A673 (cell line): ENCODE measurements at regions not wholly inside any gene's neighbourhood (a gene's known extent, or its start where the extent isn't known, plus 50 kb on each side); places are given as distances from the start of the nearest gene placed in this dataset.

Source experiments
- BruUV-seq: library from RNA; stranded (reverse); fragments of 400-500 nt; replicated peaks from 2 replicates; lab custom pipeline; 2021; lab: Mats Ljungman, UMichigan
- CTCF ChIA-PET: fragments of 300-600 bp; sonication (Branson Sonifier 250); formaldehyde crosslinking; loops from one replicate; lab custom pipeline; 2022; ENCODE audit warnings: antibody characterized with exemption; lab: Charles Lee
- POLR2A ChIA-PET: fragments of 300-600 bp; sonication (Branson Sonifier 250); formaldehyde crosslinking; loops from one replicate; lab custom pipeline; 2022; ENCODE audit warnings: antibody characterized with exemption; ENCODE audit not compliant: low non-redundant PET; lab: Charles Lee
- DNase-seq: peaks from one replicate; pipeline ENCODE4 v3.0.0-alpha.2; 2015; ENCODE audit warnings: low spot score
- H3K27ac ChIP-seq: fragments of 200-600 bp; sonication (generic); 2 replicates; pipeline ENCODE4 v1.5.1; 2016; ENCODE audit warnings: mixed run types, low read depth, mild to moderate bottlenecking, mixed read lengths, antibody characterized with exemption, low read length; ENCODE audit not compliant: poor library complexity, severe bottlenecking
- H3K27me3 ChIP-seq: fragments of 200-600 bp; sonication (generic); replicated peaks from 2 replicates; pipeline ENCODE4 v1.6.1; 2017; ENCODE audit warnings: mixed run types, low read depth, mild to moderate bottlenecking, mixed read lengths, antibody characterized with exemption, low read length; ENCODE audit not compliant: insufficient read depth, poor library complexity
- H3K36me3 ChIP-seq: fragments of 200-600 bp; sonication (generic); 2 replicates; pipeline ENCODE4 v1.6.1; 2016; ENCODE audit warnings: mixed run types, mild to moderate bottlenecking, mixed read lengths, antibody characterized with exemption, low read length; ENCODE audit not compliant: insufficient read depth, poor library complexity, severe bottlenecking
- H3K4me1 ChIP-seq: fragments of 200-600 bp; sonication (generic); 2 replicates; pipeline ENCODE4 v1.6.1; 2017; ENCODE audit warnings: mixed run types, mild to moderate bottlenecking, mixed read lengths, antibody characterized with exemption, low read length; ENCODE audit not compliant: insufficient read depth, poor library complexity, severe bottlenecking
- H3K4me3 ChIP-seq: fragments of 200-600 bp; sonication (generic); 2 replicates; pipeline ENCODE4 v1.5.1; 2016; ENCODE audit warnings: low read depth, mixed run types, mild to moderate bottlenecking, mixed read lengths, low read length; ENCODE audit not compliant: poor library complexity, severe bottlenecking
- H3K9me3 ChIP-seq: fragments of 200-600 bp; sonication (generic); 2 replicates; pipeline ENCODE4 v1.6.1; 2016; ENCODE audit warnings: mixed run types, low read depth, mild to moderate bottlenecking, mixed read lengths, antibody characterized with exemption, low read length; ENCODE audit not compliant: poor library complexity, severe bottlenecking
- EZH2 ChIP-seq: fragments of 200-600 bp; sonication (generic); IDR thresholded peaks from 2 replicates; pipeline ENCODE4 v1.6.1; 2017; ENCODE audit warnings: borderline replicate concordance, low read depth, mild to moderate bottlenecking, mixed read lengths, antibody characterized with exemption, low read length; ENCODE audit not compliant: poor library complexity, severe bottlenecking
- intact Hi-C: fragments of 100-400 bp; cut with micrococcal nuclease; formaldehyde crosslinking; loops from one replicate; pipeline ENCODE4 v1.10.0; 2022; ENCODE audit not compliant: unreplicated experiment
- TF ChIP-seq, protein P1 (sequence below): fragments of 300-800, 200-600 bp; sonication (generic); conservative IDR thresholded peaks from 2 replicates; pipeline ENCODE4 v1.5.1; 2017; ENCODE audit warnings: low read depth, mild to moderate bottlenecking, antibody characterized with exemption, low read length, moderate library complexity, mixed read lengths

GRCh38 chr22:48224332-48224731 is 1461.9 kb downstream of the TBC1D22A start:
- BruUV-seq, result no TSS peak
- intact Hi-C loops, result no loop called here
- H3K27ac ChIP-seq, result no peak overlapping the region
- TF ChIP-seq, protein P1, sequence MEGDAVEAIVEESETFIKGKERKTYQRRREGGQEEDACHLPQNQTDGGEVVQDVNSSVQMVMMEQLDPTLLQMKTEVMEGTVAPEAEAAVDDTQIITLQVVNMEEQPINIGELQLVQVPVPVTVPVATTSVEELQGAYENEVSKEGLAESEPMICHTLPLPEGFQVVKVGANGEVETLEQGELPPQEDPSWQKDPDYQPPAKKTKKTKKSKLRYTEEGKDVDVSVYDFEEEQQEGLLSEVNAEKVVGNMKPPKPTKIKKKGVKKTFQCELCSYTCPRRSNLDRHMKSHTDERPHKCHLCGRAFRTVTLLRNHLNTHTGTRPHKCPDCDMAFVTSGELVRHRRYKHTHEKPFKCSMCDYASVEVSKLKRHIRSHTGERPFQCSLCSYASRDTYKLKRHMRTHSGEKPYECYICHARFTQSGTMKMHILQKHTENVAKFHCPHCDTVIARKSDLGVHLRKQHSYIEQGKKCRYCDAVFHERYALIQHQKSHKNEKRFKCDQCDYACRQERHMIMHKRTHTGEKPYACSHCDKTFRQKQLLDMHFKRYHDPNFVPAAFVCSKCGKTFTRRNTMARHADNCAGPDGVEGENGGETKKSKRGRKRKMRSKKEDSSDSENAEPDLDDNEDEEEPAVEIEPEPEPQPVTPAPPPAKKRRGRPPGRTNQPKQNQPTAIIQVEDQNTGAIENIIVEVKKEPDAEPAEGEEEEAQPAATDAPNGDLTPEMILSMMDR, result no peak
- no peak for TF ChIP-seq EZH2
- H3K4me1 ChIP-seq, result no peaks in the 10 kb centered on the region
- H3K27me3 ChIP-seq, result no peaks in the 10 kb centered on the region
- ChIA-PET POLR2A (no interaction called here), CTCF (no interaction called here)
- H3K4me3 ChIP-seq, result no peak overlapping the region
- no peaks in the 10 kb centered on the region for H3K36me3 ChIP-seq
- H3K9me3 ChIP-seq, result no peaks in the 10 kb centered on the region
- no peak for DNase-seq

DNA sequence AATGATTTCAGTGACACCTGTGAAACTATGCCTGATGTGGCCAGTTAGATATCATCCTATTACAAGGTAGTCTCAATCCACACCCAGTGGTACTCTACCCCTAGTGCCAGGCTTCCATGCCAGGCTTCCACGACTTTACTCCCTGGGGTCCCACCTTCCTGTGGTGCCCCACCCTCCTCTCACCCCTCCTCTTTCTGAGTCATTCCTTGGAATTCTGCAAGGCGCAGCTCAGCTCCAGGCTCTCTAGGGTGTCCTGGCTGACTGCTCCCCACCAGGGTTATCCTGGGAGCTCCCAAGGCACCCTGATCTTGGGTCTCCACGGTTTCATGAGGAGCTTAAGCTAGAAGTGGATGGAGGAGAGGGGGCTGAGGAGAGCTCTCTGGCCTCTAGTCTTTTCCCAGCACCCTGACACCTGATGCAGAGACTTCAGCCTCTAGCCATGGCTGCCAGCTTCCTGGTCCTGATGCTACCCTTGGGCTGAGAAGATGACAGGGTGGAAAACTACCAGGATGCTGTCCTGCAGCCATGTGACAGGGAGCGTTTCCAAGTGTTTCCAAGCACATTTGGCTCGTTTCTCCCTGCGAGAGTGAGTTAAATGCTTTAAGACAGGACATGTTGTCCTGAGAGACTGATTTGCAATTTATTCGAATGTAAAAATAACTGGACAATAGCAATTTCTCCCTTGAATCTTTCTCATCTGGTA is 1461.2 kb downstream of the TBC1D22A start:
- POLR2A ChIA-PET, result no interaction called here
- H3K27me3 ChIP-seq, result peaks cover 4% of the 10 kb centered on the region
- no TSS peak for BruUV-seq
- no peak overlapping the region for H3K4me3 ChIP-seq
- CTCF ChIA-PET, result no interaction called here
- DNase-seq, result no peak
- no peaks in the 10 kb centered on the region for H3K4me1 ChIP-seq
- intact Hi-C loops, result no loop called here
- no peaks in the 10 kb centered on the region for H3K36me3 ChIP-seq
- TF ChIP-seq EZH2, result no peak
- TF ChIP-seq, protein P1, result no peak
- H3K27ac ChIP-seq, result no peak overlapping the region
- H3K9me3 ChIP-seq, result no peaks in the 10 kb centered on the region

DNA sequence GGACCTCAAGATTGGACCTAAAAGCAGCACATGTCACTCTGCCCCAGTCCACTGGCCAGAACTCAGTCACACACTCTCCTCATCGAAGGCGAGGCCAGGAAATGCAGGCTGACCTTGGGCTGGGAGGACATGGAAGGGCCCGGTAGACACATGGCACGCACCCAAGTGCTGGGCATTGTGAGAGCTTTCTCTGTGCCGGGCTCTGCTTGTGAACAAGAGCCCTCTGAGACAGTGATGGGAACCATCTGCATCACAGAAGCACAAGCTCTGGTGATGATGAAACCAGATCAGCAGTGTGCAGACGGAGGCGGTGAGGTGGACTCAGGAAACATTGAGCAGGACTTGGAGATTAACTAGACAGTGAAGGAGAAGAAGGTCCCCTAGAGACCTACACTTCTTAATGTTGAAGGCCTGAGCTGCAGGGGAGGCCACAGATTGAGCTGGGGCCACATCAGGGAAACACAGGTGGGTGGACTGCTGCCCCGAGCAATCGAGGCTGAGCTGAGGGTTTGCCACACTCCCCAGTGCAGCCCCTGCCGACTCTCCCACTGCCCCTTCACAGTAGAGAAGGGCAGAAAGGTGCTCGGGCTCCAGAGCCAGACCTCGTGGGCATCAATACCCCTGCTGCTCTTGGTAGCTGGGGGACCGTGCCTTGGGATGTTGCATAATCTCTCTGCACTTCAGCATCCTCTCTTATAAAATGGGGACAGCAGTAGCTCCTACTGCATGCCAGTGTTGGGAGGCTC is 1460.5 kb downstream of the TBC1D22A start:
- Histone ChIP-seq H3K27me3 (peaks cover 9% of the 10 kb centered on the region), H3K36me3 (no peaks in the 10 kb centered on the region), H3K9me3 (no peaks in the 10 kb centered on the region), H3K4me1 (no peaks in the 10 kb centered on the region), H3K27ac (no peak overlapping the region), H3K4me3 (no peak overlapping the region)
- POLR2A ChIA-PET, result no interaction called here
- intact Hi-C loops, result no loop called here
- CTCF ChIA-PET, result no interaction called here
- TF ChIP-seq EZH2, result no peak
- TF ChIP-seq, protein P1, result no peak
- DNase-seq, result no peak
- no TSS peak for BruUV-seq
